IgD-negative memory B cell (primary cell): ENCODE measurements at regions not wholly inside any gene's neighbourhood (a gene's known extent, or its start where the extent isn't known, plus 50 kb on each side); places are given as distances from the start of the nearest gene placed in this dataset.
"Not testable (repeated sequence)": the region's sequence is repeated elsewhere in the genome, so short reads cannot be mapped to it uniquely, and the experiment has no call there.

ENCODE experiments used
- H3K27ac Mint-ChIP-seq, 3 donors: one replicate each; pipeline ENCODE4 v1.8.0; 2020 to 2022; ENCODE audit warnings: mild to moderate bottlenecking in 3 of 3, mixed read lengths in 3 of 3, moderate library complexity in 1 of 3
- H3K27me3 Mint-ChIP-seq: one replicate; pipeline ENCODE4 v1.8.0; 2021; ENCODE audit warnings: mixed read lengths
- H3K36me3 Mint-ChIP-seq: one replicate; pipeline ENCODE4 v1.8.0; 2020; ENCODE audit warnings: mild to moderate bottlenecking, mixed read lengths
- H3K4me1 Mint-ChIP-seq, 3 donors: one replicate each; pipeline ENCODE4 v1.8.0; 2020 to 2022; ENCODE audit warnings: mixed read lengths in 3 of 3, mild to moderate bottlenecking in 1 of 3
- H3K4me3 Mint-ChIP-seq, 4 donors: one replicate each; pipeline ENCODE4 v1.8.0; 2020 to 2022; ENCODE audit warnings: mild to moderate bottlenecking in 4 of 4, mixed read lengths in 4 of 4, moderate library complexity in 3 of 4
- H3K9me3 Mint-ChIP-seq, 3 donors: one replicate each; pipeline ENCODE4 v1.8.0; 2020 to 2021; ENCODE audit warnings: mixed read lengths in 3 of 3, mild to moderate bottlenecking in 1 of 3

DNA sequence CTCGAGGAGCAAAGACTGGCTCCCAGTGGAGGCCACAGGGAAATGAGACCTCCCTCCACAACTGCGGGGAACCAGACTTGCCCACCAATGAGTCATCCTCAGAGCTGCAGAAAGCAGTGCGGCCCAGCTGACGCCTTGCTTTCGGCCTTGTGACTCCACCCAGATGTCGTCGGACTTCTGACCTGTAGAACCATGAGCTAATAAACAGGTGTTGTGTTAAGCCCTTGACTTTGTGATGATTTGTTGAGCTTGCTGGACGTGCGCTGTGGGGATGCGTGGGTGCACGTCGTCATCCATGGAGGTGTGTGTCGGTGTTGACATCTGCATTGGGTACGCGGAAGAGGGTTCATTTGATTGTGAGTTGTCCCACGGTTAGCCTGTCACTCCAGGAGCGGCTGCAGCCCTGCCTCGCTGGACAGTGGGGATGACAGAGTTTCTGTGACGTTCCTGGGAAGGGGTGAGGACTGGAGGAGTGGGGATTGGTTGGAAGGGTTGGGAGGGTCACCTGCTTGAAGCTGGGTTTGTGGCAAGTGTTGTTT lies 154.1 kb downstream of the SH3BP4 start:
- H3K27ac Mint-ChIP-seq: no peak overlapping the region
- H3K27me3 Mint-ChIP-seq: peaks cover 11% of the 10 kb centered on the region
- no peaks in the 10 kb centered on the region for H3K9me3 Mint-ChIP-seq
- peaks cover 1% of the 10 kb centered on the region for H3K36me3 Mint-ChIP-seq
- H3K4me3 Mint-ChIP-seq: peak overlapping the region in 1 of 4 donors; percentile 2
- no peaks in the 10 kb centered on the region for H3K4me1 Mint-ChIP-seq

- Mint-ChIP-seq H3K27ac (no peak overlapping the region), H3K36me3 (peaks cover 1% of the 10 kb centered on the region), H3K4me1 (no peaks in the 10 kb centered on the region), H3K4me3 (no peak overlapping the region), H3K27me3 (peaks cover 11% of the 10 kb centered on the region), H3K9me3 (no peaks in the 10 kb centered on the region)
Observed at GRCh38 chr2:235106874-235107639, 155.2 kb downstream of the SH3BP4 start.

GRCh38 chr2:235107640-235107951 lies 155.8 kb downstream of the SH3BP4 start:
- no peak overlapping the region for H3K27ac Mint-ChIP-seq
- H3K4me3 Mint-ChIP-seq: no peak overlapping the region
- peaks cover 11% of the 10 kb centered on the region for H3K27me3 Mint-ChIP-seq
- no peaks in the 10 kb centered on the region for H3K9me3 Mint-ChIP-seq
- no peaks in the 10 kb centered on the region for H3K4me1 Mint-ChIP-seq
- H3K36me3 Mint-ChIP-seq: peaks cover 1% of the 10 kb centered on the region

DNA sequence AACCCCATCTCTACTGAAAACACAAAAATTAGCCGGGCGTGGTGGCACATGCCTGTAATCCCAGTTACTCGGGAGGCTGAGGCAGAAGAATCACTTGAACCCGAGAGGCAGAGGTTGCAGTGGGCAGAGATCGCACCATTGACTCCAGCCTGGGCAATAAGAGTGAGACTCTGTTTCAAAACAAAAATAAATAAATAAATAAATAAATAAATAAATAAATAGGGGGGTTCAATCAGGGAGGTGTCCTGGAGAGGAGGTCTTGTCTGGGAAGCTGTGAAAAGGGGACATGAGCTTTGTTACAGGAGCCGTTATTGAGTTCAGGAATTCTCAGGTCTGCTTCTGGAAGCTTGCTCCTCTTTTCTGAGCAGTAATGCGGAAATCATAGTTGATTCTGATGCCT lies 157.7 kb downstream of the SH3BP4 start:
- H3K4me1 Mint-ChIP-seq, H3K4me3 Mint-ChIP-seq: not testable (repeated sequence)

DNA sequence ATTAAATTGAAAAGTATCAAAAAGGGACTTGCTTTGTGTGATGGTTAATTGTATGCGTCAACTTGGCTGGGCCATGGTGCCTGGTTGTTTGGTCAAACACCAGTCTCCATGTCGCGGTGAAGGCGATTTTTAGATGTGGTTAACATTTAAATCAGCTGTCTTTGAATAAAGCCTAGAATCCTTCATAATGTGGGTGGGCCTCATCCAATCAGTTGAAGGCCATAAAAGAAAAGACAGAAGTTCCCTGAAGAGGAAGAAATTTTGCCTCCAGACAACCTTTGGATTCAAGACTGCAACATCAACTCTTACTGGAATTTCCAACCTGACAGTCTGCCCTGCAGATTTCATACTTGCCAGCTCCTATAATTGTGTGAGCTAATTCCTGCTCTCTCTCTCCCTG lies 160.5 kb downstream of the SH3BP4 start:
- Mint-ChIP-seq H3K27ac (no peak overlapping the region), H3K36me3 (no peaks in the 10 kb centered on the region), H3K9me3 (no peaks in the 10 kb centered on the region), H3K27me3 (peaks cover 9% of the 10 kb centered on the region), H3K4me3 (no peak overlapping the region), H3K4me1 (no peaks in the 10 kb centered on the region)

More for the DNA sequence above, 157.7 kb downstream of the SH3BP4 start:
- not testable (repeated sequence) for H3K27ac Mint-ChIP-seq, H3K36me3 Mint-ChIP-seq, H3K9me3 Mint-ChIP-seq
- peaks cover 12% of the 10 kb centered on the region for H3K27me3 Mint-ChIP-seq

DNA sequence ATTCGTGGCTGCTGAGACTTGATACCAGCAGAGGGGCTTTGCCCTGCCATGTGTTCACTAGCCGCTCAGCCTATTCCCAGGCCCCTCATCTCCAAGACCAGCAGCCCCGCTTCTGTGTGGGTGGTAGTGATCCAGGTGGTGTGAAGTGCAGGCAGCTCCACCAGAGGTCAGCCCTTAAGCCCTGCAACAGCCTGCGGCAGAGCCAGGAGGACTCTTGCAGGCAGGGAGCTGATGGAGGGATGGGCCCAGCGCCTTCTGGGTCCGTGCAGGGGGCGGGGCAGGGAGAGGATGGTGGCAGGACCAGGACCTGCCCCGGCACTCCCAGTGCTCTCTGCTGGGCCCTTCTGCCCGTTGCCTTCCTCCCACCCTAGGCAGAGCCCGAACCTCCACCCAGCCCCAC lies 162.0 kb downstream of the SH3BP4 start:
- H3K4me1 Mint-ChIP-seq: no peaks in the 10 kb centered on the region
- H3K27ac Mint-ChIP-seq: no peak overlapping the region
- H3K36me3 Mint-ChIP-seq: no peaks in the 10 kb centered on the region
- peaks cover 9% of the 10 kb centered on the region for H3K27me3 Mint-ChIP-seq
- no peak overlapping the region for H3K4me3 Mint-ChIP-seq
- no peaks in the 10 kb centered on the region for H3K9me3 Mint-ChIP-seq

DNA sequence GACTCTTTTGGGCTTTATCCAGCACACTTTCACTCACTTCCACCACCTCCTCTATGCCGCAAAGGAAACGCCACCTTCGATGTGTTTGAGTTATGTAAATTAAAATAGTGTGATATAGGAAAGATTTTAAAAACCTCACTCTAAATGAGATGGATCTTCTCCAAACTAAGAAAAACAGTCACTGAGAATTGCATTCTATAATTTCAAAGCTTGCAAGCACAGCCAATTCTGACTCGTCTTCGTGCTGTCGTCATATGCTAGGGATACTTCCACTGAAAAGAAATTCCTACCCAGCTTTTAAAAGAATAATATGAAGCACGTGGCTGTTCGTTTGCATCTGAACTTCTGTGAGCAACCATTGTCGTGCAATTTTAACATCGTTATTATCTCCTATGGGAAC lies 162.5 kb downstream of the SH3BP4 start:
- H3K27me3 Mint-ChIP-seq: peaks cover 9% of the 10 kb centered on the region
- H3K36me3 Mint-ChIP-seq: no peaks in the 10 kb centered on the region
- peaks cover 0 to 1% (median 0%) of the 10 kb centered on the region in 3 donors for H3K9me3 Mint-ChIP-seq
- H3K4me3 Mint-ChIP-seq: no peak overlapping the region
- no peaks in the 10 kb centered on the region for H3K4me1 Mint-ChIP-seq
- H3K27ac Mint-ChIP-seq: no peak overlapping the region

DNA sequence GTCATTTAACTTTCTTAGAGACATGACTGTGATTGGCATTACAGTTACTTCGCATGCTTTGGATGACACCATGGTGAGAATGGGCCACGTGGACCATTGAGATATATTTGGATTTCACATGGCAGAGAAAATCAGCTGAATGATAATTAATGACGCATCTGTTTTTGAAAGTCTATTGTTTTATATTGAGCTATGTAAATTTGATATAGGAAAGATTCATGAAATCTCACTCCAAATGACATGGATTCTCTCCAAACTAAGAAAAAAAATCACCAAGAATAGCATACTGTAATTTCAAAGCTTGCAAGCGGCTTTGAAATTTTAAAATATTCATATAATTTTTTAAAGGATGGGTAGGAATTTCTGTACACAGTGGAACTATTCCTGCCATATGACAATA lies 163.7 kb downstream of the SH3BP4 start:
- Mint-ChIP-seq H3K27me3 (peaks cover 7% of the 10 kb centered on the region), H3K4me1 (no peaks in the 10 kb centered on the region), H3K27ac (no peak overlapping the region), H3K4me3 (no peak overlapping the region), H3K36me3 (no peaks in the 10 kb centered on the region), H3K9me3 (peaks cover 0 to 7% (median 0%) of the 10 kb centered on the region in 3 donors)

DNA sequence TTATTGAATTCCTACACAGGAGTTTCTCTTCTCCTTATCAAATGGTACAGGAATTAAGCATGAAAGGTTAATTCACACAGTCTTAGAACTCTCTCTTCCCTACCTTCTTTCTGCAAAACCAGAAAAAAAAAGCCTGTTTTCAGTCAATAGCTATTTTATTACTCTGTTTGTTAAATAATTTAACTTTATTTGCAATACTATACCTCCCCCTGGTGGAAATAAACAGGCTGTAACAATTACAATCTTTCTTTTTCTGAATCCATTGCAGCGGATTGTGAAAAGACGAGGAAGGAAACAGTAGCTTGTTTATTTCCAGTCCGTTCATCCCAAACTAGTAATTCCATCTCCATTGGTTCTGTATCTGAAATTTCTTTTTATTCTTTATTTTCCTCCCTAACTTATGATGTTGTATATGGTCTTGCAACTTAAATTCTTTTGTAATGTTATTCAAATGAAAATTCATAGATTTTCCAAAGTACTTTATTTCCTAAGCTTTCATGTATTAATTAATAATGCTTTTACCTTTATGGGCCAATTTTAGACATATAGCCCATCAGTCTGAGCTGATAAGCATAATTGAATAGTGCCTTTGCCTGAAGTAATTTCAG lies 165.2 kb downstream of the SH3BP4 start:
- Mint-ChIP-seq H3K27ac (no peak overlapping the region), H3K9me3 (peaks cover 0 to 11% (median 2%) of the 10 kb centered on the region in 3 donors)

DNA sequence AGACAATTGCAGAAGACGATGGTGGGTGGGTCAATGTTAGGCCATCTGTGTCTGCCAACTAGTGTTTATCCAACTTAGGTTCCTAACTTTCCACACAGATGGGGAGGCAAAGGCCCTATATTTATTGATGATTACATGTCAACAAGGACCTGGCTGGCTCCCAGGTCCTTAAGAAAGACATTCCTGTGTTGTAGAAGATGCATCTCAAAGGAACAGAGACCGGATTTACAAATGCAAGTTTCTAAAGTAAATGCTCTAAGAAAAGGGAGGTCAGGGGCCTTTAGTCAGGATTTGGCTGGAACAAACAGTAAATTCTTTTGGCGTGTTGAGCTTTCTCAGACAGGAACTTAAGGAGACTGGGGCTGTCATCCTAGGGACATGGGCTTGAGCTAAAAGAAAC lies 175.0 kb downstream of the SH3BP4 start:
- Mint-ChIP-seq H3K27me3 (peaks cover 11% of the 10 kb centered on the region), H3K9me3 (no peaks in the 10 kb centered on the region), H3K36me3 (no peaks in the 10 kb centered on the region), H3K4me1 (no peaks in the 10 kb centered on the region), H3K27ac (no peak overlapping the region), H3K4me3 (no peak overlapping the region)

More for the DNA sequence above, 165.2 kb downstream of the SH3BP4 start:
- Mint-ChIP-seq H3K4me1 (no peaks in the 10 kb centered on the region), H3K36me3 (no peaks in the 10 kb centered on the region), H3K4me3 (no peak overlapping the region), H3K27me3 (peaks cover 7% of the 10 kb centered on the region)

- Mint-ChIP-seq H3K36me3 (no peaks in the 10 kb centered on the region), H3K4me1 (no peaks in the 10 kb centered on the region), H3K27ac (no peak overlapping the region), H3K4me3 (no peak overlapping the region), H3K9me3 (no peaks in the 10 kb centered on the region), H3K27me3 (peaks cover 14% of the 10 kb centered on the region)
Observed at GRCh38 chr2:235127931-235128330, 176.1 kb downstream of the SH3BP4 start.

DNA sequence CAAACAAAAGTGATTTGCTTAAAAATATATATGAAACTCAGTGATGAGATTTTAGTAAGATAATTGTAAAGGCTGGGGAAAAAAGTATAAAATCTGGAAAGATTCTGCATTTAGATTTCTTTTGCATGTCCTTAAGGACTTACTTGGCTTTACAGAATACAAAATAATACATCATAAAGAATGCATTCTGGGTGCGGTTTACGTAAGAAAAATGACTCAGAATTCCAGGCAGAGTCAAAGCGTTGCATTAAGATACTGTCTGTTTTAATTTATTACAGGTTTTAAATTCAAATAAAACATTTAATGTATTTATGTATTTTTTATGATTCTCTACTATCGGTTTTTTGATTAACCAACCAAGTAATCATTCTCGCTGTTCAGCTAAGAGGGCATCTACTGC lies 178.0 kb downstream of the SH3BP4 start:
- H3K27ac Mint-ChIP-seq: no peak overlapping the region
- H3K27me3 Mint-ChIP-seq: peaks cover 16% of the 10 kb centered on the region
- H3K36me3 Mint-ChIP-seq: no peaks in the 10 kb centered on the region
- no peak overlapping the region for H3K4me3 Mint-ChIP-seq
- H3K9me3 Mint-ChIP-seq: no peaks in the 10 kb centered on the region
- no peaks in the 10 kb centered on the region for H3K4me1 Mint-ChIP-seq

GRCh38 chr2:235131334-235132305 lies 179.8 kb downstream of the SH3BP4 start:
- H3K27me3 Mint-ChIP-seq: peaks cover 23% of the 10 kb centered on the region
- no peak overlapping the region for H3K27ac Mint-ChIP-seq
- no peak overlapping the region for H3K4me3 Mint-ChIP-seq
- peaks cover 0 to 1% (median 0%) of the 10 kb centered on the region in 3 donors for H3K4me1 Mint-ChIP-seq
- H3K36me3 Mint-ChIP-seq: no peaks in the 10 kb centered on the region
- no peaks in the 10 kb centered on the region for H3K9me3 Mint-ChIP-seq

GRCh38 chr2:235132651-235133050 lies 180.8 kb downstream of the SH3BP4 start:
- Mint-ChIP-seq H3K4me1 (peaks cover 0 to 1% (median 0%) of the 10 kb centered on the region in 3 donors), H3K9me3 (no peaks in the 10 kb centered on the region), H3K4me3 (no peak overlapping the region), H3K36me3 (no peaks in the 10 kb centered on the region), H3K27me3 (peaks cover 23% of the 10 kb centered on the region), H3K27ac (no peak overlapping the region)

GRCh38 chr2:235133837-235134236 lies 182.0 kb downstream of the SH3BP4 start:
- Mint-ChIP-seq H3K27me3 (peaks cover 25% of the 10 kb centered on the region), H3K36me3 (no peaks in the 10 kb centered on the region), H3K4me1 (peaks cover 0 to 1% (median 0%) of the 10 kb centered on the region in 3 donors), H3K27ac (no peak overlapping the region), H3K9me3 (no peaks in the 10 kb centered on the region), H3K4me3 (no peak overlapping the region)
